Pons (tissue), 1 donor: ENCODE measurements at regions not wholly inside any gene's neighbourhood (a gene's known extent, or its start where the extent isn't known, plus 50 kb on each side); places are given as distances from the start of the nearest gene placed in this dataset.
"Not testable (repeated sequence)": the region's sequence is repeated elsewhere in the genome, so short reads cannot be mapped to it uniquely, and the experiment has no call there.

ENCODE experiments used
- DNase-seq: peaks from one replicate; pipeline ENCODE4 v3.0.0-alpha.2; 2016; ENCODE audit warnings: low spot score

DNA sequence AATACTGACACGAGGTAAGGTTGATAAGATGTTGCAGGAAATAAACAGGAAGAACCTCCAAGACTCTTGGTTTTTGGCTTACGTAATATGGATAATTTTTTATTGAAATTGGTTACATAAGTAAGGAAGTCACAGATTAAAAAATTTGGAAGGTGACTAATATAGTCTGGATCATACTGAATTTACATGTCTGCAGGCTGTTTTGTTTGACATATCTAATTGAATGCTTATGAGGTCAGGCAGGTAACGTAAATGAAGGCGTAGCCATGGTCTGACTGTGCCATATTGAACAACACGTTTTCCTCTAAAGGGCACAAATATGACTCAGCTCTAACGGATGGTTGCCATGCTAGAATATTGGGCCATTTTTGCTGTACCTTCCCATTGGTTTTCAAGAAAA, 648.1 kb upstream of the NOVA1 start:
- no peak for DNase-seq

DNA sequence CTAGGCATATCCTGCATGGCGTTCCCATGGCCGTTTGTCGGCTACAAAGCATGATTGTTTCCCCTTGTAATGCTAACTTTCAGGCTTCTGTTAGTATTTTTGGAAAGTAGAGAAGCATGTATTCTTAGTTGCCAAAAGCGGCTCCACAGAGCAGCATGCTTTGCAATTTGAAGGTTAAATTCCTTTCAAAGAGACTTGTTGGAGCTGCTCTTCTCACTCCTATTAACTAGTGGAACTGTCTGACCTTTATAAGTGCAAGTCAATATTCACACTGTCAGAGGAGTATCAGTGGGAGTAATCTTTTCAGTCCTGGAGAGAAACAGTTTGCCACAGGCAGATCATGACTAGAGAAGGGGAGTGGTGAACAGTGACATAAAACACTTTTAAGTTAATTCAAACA, 656.1 kb upstream of the NOVA1 start:
- no peak for DNase-seq

DNA sequence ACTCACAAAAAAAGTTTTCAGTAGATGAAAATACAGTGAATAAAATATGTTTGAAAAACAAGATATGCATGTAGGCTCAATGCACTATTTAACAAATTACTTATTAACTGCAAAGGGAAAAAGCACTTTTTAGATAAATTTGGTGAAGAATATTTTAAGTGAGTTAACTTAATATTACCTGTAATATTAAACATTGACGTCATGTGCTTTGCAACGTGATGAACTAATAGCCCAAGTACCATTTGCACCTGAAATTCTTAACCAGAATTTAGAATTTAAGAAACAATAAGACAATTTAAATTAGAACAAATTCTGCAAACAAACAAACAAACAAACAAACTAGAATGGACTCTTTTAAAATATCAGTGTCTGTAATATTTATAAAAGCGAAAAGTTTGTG, 659.0 kb upstream of the NOVA1 start:
- DNase-seq, result no peak

DNA sequence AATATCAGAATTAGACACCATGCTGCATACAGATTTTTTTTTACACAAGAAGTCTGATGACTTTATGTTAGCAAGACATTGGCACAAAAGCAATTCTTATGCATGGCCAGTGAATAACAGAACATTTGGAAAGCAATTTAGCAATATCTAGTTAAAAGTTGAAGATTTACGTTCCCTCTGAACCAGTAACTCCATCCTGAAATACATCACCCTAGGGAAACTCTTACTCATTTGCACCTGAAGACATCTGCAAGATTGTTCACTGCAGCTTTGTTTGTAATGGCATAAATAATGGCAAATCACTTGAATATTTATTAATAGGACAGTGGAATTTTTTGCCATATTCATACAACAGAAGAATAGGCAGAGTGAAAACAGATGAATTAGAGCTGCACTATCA, 670.0 kb upstream of the NOVA1 start:
- no peak for DNase-seq

GRCh38 chr14:27270716-27271115, 672.9 kb upstream of the NOVA1 start:
- no peak for DNase-seq

DNA sequence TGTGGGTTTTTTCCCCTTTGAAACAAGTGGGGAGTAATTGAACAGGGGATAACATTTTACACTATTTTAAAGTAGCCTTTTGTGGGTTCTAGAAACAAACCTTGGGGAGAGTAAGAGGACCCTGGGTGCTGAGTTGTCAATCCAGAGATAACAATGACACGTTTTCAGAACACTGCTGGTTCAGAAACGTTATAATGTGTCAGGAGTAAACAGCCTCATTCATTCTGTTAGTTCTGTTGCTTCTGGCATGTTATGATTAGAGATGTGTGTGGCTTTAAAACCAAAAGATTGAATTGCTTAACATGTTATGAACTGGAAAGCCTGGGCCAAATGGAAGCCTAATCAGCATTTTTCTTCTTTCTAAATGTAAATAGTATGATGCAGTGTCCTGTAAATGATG, 680.5 kb upstream of the NOVA1 start:
- no peak for DNase-seq

DNA sequence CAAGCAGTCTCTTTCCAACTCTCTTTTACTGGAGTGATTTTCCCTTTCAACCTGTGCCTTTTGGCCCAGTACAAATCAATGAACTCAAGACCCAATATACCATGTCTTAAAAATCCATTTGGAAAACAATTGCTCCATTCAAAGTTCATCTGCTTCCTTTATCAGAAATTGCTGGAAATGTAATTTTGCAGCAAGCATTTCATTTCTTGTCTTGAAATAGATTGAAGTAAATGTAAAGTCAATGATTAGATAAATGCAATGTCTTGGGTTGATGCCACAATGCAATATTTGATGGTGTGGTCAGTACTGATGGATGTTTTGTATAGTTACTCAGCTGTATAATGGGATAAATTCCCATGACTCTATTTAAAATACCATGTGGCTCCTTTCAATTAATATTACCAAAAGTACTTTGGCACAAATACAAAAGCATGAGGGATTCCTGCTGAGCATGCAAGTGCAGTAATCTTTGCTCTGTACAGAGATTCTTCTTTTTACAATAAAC, 707.7 kb upstream of the NOVA1 start:
- DNase-seq, result no peak

GRCh38 chr14:27312730-27313129, 714.9 kb upstream of the NOVA1 start:
- not testable (repeated sequence) for DNase-seq

GRCh38 chr14:27314231-27314630, 716.4 kb upstream of the NOVA1 start:
- no peak for DNase-seq

DNA sequence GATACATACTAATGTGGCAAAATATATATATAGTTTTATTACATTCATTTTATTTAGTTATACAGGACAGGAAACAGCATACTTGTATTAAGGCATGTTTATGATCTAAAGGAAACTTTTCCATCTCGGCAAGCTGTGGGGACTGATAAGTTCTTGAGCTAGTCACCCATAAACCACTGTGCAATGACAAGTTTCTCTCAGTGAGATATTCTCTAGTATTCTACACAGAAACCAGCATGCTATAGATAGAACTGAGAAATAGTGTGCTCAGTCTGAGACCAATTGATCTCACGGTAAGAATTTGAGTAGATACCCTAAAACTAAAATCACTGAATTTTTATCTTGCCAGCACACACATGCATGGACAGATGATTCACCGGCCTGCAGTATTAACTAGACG, 717.6 kb upstream of the NOVA1 start:
- no peak for DNase-seq

DNA sequence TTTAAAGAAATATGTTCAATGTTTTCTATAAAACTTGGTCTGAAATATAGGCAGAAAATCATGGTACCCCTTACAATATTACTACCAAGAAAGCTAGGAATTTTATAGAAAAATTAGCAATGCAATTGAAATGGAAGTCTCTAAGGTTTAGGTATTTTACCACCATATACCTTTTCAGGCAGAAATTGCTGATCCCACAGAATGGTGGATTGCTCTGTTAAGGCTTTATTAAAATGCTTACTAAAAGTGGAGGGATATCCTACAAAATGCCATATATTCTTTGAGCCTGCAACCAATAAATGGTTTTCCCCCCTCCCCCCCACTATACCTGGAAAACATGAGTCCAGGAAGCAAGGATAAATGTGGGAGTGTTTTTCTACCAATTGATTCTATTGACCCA, 718.1 kb upstream of the NOVA1 start:
- DNase-seq, result no peak

GRCh38 chr14:27318774-27319420, 721.1 kb upstream of the NOVA1 start:
- no peak for DNase-seq

DNA sequence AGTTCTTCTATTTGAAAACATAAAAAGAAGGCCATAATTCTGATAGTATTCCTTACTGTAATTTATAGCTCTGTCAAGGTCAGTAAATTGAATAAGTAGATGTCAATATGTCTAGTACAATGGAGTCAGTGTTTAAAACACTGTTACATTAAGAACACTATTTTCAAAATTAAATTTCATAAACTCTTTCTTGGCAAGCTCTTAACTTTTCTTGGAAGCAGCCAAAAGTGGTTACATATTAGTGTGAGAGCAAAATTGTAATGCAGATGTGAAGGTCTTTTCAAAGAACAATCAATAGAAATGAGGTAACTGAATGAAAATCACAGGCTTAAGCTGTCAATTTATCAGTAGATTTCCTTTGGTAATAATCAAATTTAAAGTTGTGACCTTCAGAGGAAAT, 722.4 kb upstream of the NOVA1 start:
- DNase-seq, result no peak

DNA sequence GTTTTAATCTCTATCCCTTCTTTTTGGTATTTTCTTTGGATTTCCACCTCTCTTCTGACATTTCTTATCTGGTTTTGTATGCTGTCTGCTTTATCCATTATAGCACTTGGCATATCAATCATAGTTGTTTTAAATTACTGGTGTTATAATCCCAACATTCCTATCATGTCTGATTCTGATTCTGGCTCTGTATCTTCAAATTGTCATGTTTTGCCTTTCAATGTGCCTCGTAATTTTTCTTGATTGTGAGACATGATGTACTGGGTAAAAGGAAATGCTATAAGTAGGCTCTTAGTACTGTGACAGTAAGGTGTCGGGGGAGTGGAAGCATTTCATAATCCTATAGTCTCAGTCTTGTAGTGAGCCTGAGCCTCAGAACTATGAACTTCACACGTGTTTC, 729.3 kb upstream of the NOVA1 start:
- no peak for DNase-seq

DNA sequence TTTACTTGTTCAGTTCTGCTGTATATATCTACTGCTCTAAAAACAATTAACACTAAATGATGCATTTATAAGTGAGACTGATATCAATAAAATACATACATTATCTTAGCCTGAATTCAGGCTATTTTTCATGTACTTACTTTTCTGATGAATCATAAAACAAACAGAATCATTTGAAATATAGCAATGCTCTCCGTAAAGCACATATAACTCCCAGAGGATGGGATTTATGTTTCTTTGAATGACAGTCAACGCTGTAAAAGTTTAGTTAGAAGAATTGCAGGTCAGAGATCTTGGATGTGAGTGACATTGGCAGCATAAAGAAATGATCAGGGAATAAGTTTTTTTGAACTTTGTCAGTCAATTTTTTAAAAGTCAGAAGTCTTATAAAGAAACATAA, 740.2 kb upstream of the NOVA1 start:
- DNase-seq, result no peak

GRCh38 chr14:27363036-27363435, 765.2 kb upstream of the NOVA1 start:
- DNase-seq, result not testable (repeated sequence)

DNA sequence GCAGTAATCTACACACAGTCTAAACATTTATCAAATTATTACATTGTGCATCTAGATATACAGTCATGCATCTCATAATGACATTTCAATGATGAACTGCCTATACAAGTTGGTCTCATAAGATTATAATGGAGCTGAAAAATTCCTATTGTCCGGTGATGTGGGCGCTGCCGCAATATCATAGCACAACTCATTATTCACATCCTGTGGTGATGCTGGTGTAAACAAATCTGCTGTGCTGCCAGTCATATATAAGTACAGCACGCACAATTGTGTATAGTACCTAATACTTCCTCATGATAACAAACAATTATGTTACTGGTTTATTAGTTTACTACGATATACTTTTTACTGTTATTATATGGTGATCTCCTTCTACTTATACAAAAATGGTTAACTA, 768.8 kb upstream of the NOVA1 start:
- no peak for DNase-seq

- no peak for DNase-seq
Observed at GRCh38 chr14:27367345-27367744, 769.5 kb upstream of the NOVA1 start.

GRCh38 chr14:27370074-27370473, 772.2 kb upstream of the NOVA1 start:
- no peak for DNase-seq

GRCh38 chr14:27370775-27371174, 772.9 kb upstream of the NOVA1 start:
- DNase-seq, result no peak

GRCh38 chr14:27371209-27371608, 773.4 kb upstream of the NOVA1 start:
- DNase-seq, result no peak

- no peak for DNase-seq
Observed at GRCh38 chr14:27371868-27372267, 774.0 kb upstream of the NOVA1 start.

GRCh38 chr14:27372771-27373170, 774.9 kb upstream of the NOVA1 start:
- no peak for DNase-seq

DNA sequence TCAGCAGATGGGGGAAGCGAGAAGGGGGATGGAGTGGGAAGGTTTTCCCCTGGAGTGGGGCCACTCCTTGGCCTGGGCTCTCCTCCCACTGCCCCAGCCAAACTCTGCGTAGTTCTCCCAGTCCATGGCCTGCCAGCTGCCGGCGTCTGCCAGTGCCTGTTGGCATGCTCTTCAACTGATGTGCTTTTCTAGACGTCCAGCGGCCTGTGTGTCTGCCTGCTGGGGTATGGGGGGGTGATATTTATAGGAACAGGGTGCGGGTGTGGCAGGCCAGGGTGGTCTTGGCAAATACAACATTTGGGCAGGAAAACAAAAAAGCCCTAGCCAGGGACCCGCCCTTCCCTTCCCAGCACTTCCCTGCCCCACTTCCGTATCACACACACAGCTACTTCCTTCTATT, 786.3 kb upstream of the NOVA1 start:
- DNase-seq, result no peak

- DNase-seq, result no peak
Observed at GRCh38 chr14:27386391-27386790, 788.6 kb upstream of the NOVA1 start.
